ENCODE measurements at regions not wholly inside any gene's neighbourhood (a gene's known extent, or its start where the extent isn't known, plus 50 kb on each side); places are given as distances from the start of the nearest gene placed in this dataset.

GRCh38 chr3:111359261-111360030, 182.6 kb upstream of the CD96 start:
- no peak for DNase-seq (ENCODE audit: low spot score)
- Histone ChIP-seq H3K4me3 (no peak overlapping the region), H3K27me3 (replicated peaks; ENCODE audit: insufficient read depth) (no peaks in the 10 kb centered on the region), H3K4me1 (replicated peaks) (no peaks in the 10 kb centered on the region), H3K9me3 (no peaks in the 10 kb centered on the region), H3K36me3 (no peaks in the 10 kb centered on the region), H3K27ac (no peak overlapping the region)
- 93% methylated on average over 4 of the region's 4 CpGs for whole genome bisulfite sequencing
- intact Hi-C loops (cut with DNase I): no loop called here
- TF ChIP-seq POLR2AphosphoS5 (IDR thresholded peaks at IDR 0.05) (no peak), CTCF (IDR thresholded peaks at IDR 0.05) (no peak), POLR2A (IDR thresholded peaks at IDR 0.05) (no peak)

- Histone ChIP-seq H3K27ac (no peak overlapping the region), H3K36me3 (no peaks in the 10 kb centered on the region), H3K9me3 (no peaks in the 10 kb centered on the region), H3K4me3 (no peak overlapping the region), H3K4me1 (replicated peaks) (no peaks in the 10 kb centered on the region), H3K27me3 (replicated peaks; ENCODE audit: insufficient read depth) (no peaks in the 10 kb centered on the region)
- intact Hi-C loops (cut with DNase I): no loop called here
- TF ChIP-seq POLR2AphosphoS5 (IDR thresholded peaks at IDR 0.05): no peak
- TF ChIP-seq POLR2A (IDR thresholded peaks at IDR 0.05): no peak
- no peak for TF ChIP-seq CTCF (IDR thresholded peaks at IDR 0.05)
- DNase-seq (ENCODE audit: low spot score): no peak
- WGBS: 14% methylated on average over 1 of the region's 1 CpG
Measured at GRCh38 chr3:111362381-111363009, 179.5 kb upstream of the CD96 start.

GRCh38 chr3:111366515-111366914, 175.5 kb upstream of the CD96 start:
- H3K27ac ChIP-seq: no peak overlapping the region
- no peaks in the 10 kb centered on the region for H3K9me3 ChIP-seq
- intact Hi-C loops (cut with DNase I): no loop called here
- no peak for DNase-seq (ENCODE audit: low spot score)
- H3K4me3 ChIP-seq: no peak overlapping the region
- H3K4me1 ChIP-seq (replicated peaks): no peaks in the 10 kb centered on the region
- H3K36me3 ChIP-seq: no peaks in the 10 kb centered on the region
- no peaks in the 10 kb centered on the region for H3K27me3 ChIP-seq (replicated peaks; ENCODE audit: insufficient read depth)
- WGBS: 45% methylated on average over 4 of the region's 4 CpGs
- TF ChIP-seq POLR2AphosphoS5 (IDR thresholded peaks at IDR 0.05): no peak
- no peak for TF ChIP-seq POLR2A (IDR thresholded peaks at IDR 0.05)

GRCh38 chr3:111368056-111368455, 173.9 kb upstream of the CD96 start:
- H3K9me3 ChIP-seq: no peaks in the 10 kb centered on the region
- H3K27ac ChIP-seq: no peak overlapping the region
- DNase-seq (ENCODE audit: low spot score): no peak
- TF ChIP-seq POLR2A (IDR thresholded peaks at IDR 0.05) (no peak), CTCF (IDR thresholded peaks at IDR 0.05) (no peak), POLR2AphosphoS5 (IDR thresholded peaks at IDR 0.05) (no peak)
- intact Hi-C loops (cut with DNase I): no loop called here
- no peaks in the 10 kb centered on the region for H3K36me3 ChIP-seq
- 89% methylated on average over 1 of the region's 1 CpG for WGBS
- H3K4me1 ChIP-seq (replicated peaks): no peaks in the 10 kb centered on the region
- no peaks in the 10 kb centered on the region for H3K27me3 ChIP-seq (replicated peaks; ENCODE audit: insufficient read depth)
- no peak overlapping the region for H3K4me3 ChIP-seq

- Histone ChIP-seq H3K27ac (no peak overlapping the region), H3K9me3 (no peaks in the 10 kb centered on the region), H3K36me3 (no peaks in the 10 kb centered on the region), H3K4me3 (no peak overlapping the region), H3K27me3 (replicated peaks; ENCODE audit: insufficient read depth) (no peaks in the 10 kb centered on the region), H3K4me1 (replicated peaks) (no peaks in the 10 kb centered on the region)
- intact Hi-C loops (cut with DNase I): no loop called here
- TF ChIP-seq CTCF (IDR thresholded peaks at IDR 0.05): no peak
- no peak for TF ChIP-seq POLR2AphosphoS5 (IDR thresholded peaks at IDR 0.05)
- no peak for TF ChIP-seq POLR2A (IDR thresholded peaks at IDR 0.05)
- DNase-seq (ENCODE audit: low spot score): no peak
Measured at GRCh38 chr3:111369958-111370357, 172.0 kb upstream of the CD96 start.

Measured in prostate gland (tissue), 2 donors.